RPMI7951 (cell line): ENCODE measurements at regions not wholly inside any gene's neighbourhood (a gene's known extent, or its start where the extent isn't known, plus 50 kb on each side); places are given as distances from the start of the nearest gene placed in this dataset.
"Not testable (repeated sequence)": the region's sequence is repeated elsewhere in the genome, so short reads cannot be mapped to it uniquely, and the experiment has no call there.

Experiments used
- DNase-seq: peaks from one replicate; pipeline ENCODE4 v3.0.0-alpha.2; 2012; ENCODE audit warnings: low read depth

- not testable (repeated sequence) for DNase-seq
These were observed 127.9 kb upstream of the ZNF217 start for GRCh38 chr20:53721445-53721963.

- not testable (repeated sequence) for DNase-seq
These were observed 125.6 kb upstream of the ZNF217 start for GRCh38 chr20:53719171-53719803.

- no peak for DNase-seq
These were observed 124.7 kb upstream of the ZNF217 start for GRCh38 chr20:53718142-53719021.

GRCh38 chr20:53716395-53716794 lies 122.8 kb upstream of the ZNF217 start:
- DNase-seq: no peak

GRCh38 chr20:53714524-53714923 lies 120.9 kb upstream of the ZNF217 start:
- no peak for DNase-seq

- no peak for DNase-seq
These were observed 119.9 kb upstream of the ZNF217 start for GRCh38 chr20:53713328-53714056.

GRCh38 chr20:53712212-53712977 lies 118.8 kb upstream of the ZNF217 start:
- no peak for DNase-seq

GRCh38 chr20:53711333-53712211 lies 117.9 kb upstream of the ZNF217 start:
- no peak for DNase-seq

- DNase-seq: peak; percentile 94
These were observed 114.7 kb upstream of the ZNF217 start for GRCh38 chr20:53708129-53708968.

- peak; percentile 60 for DNase-seq
These were observed 113.9 kb upstream of the ZNF217 start for GRCh38 chr20:53707371-53708055.

GRCh38 chr20:53706466-53707370 lies 113.1 kb upstream of the ZNF217 start:
- DNase-seq: peak; percentile 39

GRCh38 chr20:53706008-53706465 lies 112.4 kb upstream of the ZNF217 start:
- no peak for DNase-seq

GRCh38 chr20:53702617-53703016 lies 109.0 kb upstream of the ZNF217 start:
- DNase-seq: no peak

GRCh38 chr20:53699906-53700305 lies 106.3 kb upstream of the ZNF217 start:
- DNase-seq: no peak

- no peak for DNase-seq
These were observed 105.5 kb upstream of the ZNF217 start for GRCh38 chr20:53699085-53699674.

GRCh38 chr20:53698371-53698978 lies 104.8 kb upstream of the ZNF217 start:
- no peak for DNase-seq
